GM12891 (cell line): ENCODE measurements at regions not wholly inside any gene's neighbourhood (a gene's known extent, or its start where the extent isn't known, plus 50 kb on each side); places are given as distances from the start of the nearest gene placed in this dataset.

Source experiments
- POLR2A ChIP-seq: IDR thresholded peaks from 2 replicates; pipeline ENCODE4 v1.6.1; 2011; ENCODE audit warnings: low read depth, low read length, control low read depth
- POLR2AphosphoS5 ChIP-seq: IDR thresholded peaks from 2 replicates; pipeline ENCODE4 v1.6.1; 2011; ENCODE audit warnings: low read depth, low read length, control low read depth
- SPI1 ChIP-seq: IDR thresholded peaks from 2 replicates; pipeline ENCODE4 v1.6.1; 2011; ENCODE audit warnings: low read depth, low read length, control low read depth
- TAF1 ChIP-seq: IDR thresholded peaks from 2 replicates; pipeline ENCODE4 v1.6.1; 2011; ENCODE audit warnings: low read depth, low read length, control low read depth

- TF ChIP-seq POLR2AphosphoS5 (no peak), POLR2A (no peak), TAF1 (no peak), SPI1 (no peak)
These were observed 324.4 kb downstream of the PRELID2 start for GRCh38 chr5:145510769-145511168.
